ENCODE measurements at regions not wholly inside any gene's neighbourhood (a gene's known extent, or its start where the extent isn't known, plus 50 kb on each side); places are given as distances from the start of the nearest gene placed in this dataset.

DNA sequence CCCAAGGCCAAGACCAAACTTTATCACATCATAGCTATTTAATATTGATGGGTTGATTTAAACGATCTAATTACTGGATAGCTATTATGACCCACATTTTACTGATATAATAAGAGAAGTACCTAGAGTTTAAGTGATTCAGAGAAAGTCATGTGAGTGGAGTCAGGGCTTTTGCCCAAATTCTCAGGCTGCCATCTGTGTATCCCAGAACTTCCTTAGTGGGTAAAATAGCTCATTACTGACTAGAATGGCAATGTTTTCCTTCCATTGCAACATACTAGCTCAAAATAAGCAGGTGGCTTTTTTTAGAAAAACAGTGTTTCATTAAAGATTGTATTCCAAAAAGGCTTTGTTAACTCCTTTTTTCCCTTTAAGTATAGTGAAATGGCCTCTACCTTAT lies 113.9 kb upstream of the MAF start:
- no peak for TF ChIP-seq CTCF (IDR thresholded peaks at IDR 0.05)
- no peak for TF ChIP-seq POLR2A (IDR thresholded peaks at IDR 0.05; ENCODE audit: low read depth)

Measured in esophagus muscularis mucosa (tissue), 3 donors.